NCI-H1436 treated with DMSO at 0.1 percent for 48 hours (cell line): ENCODE measurements at regions not wholly inside any gene's neighbourhood (a gene's known extent, or its start where the extent isn't known, plus 50 kb on each side); places are given as distances from the start of the nearest gene placed in this dataset.

Experiments
- DNase-seq: peaks from one replicate; lab custom pipeline; 2025; lab: John Stamatoyannopoulos, UW

- no peak for DNase-seq
These were observed 211.3 kb upstream of the KRR1 start for GRCh38 chr12:75722714-75723200.

GRCh38 chr12:75721796-75722195 lies 210.4 kb upstream of the KRR1 start:
- DNase-seq, result no peak

DNA sequence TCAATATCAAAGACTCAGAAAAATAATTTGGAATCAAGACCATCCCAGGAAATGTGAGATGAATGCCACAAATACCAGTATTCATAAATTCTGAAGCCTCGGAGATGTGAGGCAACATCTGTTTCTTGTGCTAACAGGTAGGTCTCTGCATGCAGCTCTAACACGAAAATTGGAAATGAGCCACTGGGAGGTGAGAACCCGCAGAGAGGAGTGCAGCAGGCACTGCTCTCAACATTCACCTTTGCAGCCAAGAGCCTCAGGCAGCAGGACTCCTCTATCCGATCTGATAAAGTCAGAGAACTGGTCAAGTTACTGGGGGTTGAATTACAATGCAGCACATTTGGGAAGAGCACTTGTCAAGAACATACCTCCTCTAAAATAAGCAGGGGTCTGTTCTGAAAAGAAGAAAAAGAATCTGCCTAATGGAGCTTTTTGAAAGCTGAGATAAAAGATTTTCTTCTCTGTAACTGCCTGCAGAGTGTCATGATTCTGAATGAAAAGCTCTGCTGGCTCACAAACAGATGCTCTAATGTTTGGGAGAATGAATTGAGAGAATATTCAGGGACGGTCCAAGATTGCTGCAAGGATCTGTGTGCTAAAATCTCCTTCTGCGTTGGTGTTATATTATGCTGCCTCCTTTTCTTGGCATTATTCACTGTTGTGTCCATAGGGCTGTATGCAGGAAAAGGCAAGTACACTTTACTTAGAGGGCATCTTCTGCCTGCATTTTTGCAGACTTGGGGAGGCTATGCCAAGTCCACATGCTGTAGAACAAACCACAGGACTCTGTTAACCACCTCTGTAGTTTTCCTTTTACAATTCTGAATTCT lies 209.6 kb upstream of the KRR1 start:
- DNase-seq, result no peak

- DNase-seq, result no peak
These were observed 206.5 kb upstream of the KRR1 start for GRCh38 chr12:75717902-75718301.

DNA sequence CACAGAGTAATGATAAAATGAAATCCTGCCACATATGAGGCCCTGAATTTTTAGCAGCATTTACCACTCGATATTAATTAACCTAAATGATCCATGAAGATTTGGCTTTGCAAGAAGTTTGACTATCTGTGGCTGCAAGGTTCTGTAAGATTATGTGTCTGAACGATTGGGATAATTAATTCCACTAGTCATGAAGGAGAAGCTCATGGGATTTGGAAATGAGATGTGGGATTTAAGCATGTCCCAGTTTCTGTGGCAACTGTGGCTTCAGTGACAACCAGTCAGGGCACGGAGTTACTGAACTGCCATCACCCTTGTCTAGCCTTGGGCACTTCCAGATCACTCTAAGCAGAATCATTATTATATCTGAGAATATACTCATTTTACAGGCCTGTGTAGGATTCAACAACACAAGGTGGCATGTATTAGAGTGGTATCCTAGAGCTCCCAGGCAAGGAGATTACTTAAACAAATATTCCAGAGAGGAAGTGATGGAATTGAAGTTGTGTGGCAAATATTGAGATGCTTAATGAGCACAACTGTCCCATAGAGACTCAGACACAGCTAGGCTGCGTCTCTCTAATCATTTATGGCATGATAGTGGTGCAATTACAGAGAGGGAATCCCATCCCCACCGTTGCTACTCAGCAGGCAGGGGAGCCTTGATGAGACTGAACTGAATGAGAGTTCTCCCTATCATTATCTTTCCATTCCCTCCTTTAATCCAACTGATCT lies 205.0 kb upstream of the KRR1 start:
- no peak for DNase-seq

- DNase-seq, result no peak
These were observed 204.3 kb upstream of the KRR1 start for GRCh38 chr12:75715682-75716081.

DNA sequence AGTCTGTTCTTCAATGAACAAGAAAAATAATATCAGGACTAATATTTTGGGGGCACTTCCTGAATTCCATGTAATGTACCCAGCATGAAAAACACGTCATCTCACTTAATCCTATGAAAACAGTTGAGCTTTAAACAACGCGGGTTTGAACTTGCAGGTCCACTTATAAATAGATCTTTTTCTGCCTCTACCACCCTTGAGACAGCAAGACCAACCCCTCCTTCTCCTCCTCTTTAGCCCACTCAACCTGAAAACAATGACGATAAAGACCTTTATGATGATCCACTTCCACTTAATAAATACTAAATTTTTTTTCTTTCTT lies 203.9 kb upstream of the KRR1 start:
- no peak for DNase-seq

GRCh38 chr12:75714462-75715322 lies 203.3 kb upstream of the KRR1 start:
- no peak for DNase-seq

GRCh38 chr12:75713434-75713833 lies 202.0 kb upstream of the KRR1 start:
- DNase-seq, result no peak

DNA sequence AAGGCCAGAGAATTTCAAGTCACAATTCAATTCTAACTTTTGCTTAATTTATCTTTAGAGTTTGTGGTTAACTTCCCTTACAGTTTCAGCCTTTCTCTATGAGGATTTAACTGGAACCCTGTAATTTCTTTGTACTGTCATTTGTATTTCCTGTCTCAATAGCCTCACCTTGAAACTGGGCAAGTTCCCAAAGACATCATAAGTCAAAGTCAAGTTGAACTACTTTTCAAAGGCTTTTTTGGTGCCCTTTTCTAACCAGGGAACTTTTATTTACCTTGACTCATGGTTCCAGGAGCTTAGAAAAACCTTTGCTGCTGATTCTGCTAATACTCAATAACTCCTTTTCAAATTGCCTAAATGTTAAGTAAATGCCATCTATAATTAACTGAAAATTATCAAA lies 200.8 kb upstream of the KRR1 start:
- DNase-seq, result no peak

GRCh38 chr12:75711271-75711670 lies 199.9 kb upstream of the KRR1 start:
- DNase-seq, result no peak

DNA sequence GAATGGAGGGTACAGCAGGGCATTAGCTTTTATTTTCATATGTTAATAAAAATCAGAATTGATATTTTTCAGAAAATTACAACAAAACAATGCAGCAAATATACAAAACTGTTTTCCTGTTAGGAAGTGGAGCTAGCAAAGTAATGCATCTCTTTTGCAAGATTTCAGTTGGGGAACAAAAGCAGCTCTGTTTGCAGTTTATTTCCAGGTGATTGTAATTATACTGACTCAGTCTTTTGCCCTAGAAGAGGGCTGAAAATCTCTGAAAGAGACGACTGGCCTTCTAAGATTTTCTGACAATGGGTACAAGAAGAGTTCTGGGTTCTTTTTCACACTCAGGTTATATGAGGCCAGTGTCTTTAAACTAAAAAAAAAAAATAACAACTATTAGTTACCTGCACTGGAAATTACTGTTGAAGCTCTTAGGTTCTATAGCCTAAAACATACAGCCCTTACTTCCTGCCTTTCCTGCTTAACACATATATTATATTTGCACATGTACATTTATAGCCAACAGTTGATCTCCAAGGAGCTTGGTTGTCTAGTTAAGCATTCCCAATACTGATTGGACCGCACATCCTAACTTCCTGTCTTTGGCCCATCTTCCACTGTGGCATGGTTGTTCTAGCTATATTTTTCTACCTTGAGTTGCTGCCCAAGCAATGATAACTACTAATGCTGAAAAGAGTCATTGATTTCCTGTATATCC lies 199.1 kb upstream of the KRR1 start:
- DNase-seq, result no peak

- no peak for DNase-seq
These were observed 198.1 kb upstream of the KRR1 start for GRCh38 chr12:75709503-75709902.

- DNase-seq, result no peak
These were observed 197.4 kb upstream of the KRR1 start for GRCh38 chr12:75708802-75709201.

- no peak for DNase-seq
These were observed 196.6 kb upstream of the KRR1 start for GRCh38 chr12:75707983-75708382.

DNA sequence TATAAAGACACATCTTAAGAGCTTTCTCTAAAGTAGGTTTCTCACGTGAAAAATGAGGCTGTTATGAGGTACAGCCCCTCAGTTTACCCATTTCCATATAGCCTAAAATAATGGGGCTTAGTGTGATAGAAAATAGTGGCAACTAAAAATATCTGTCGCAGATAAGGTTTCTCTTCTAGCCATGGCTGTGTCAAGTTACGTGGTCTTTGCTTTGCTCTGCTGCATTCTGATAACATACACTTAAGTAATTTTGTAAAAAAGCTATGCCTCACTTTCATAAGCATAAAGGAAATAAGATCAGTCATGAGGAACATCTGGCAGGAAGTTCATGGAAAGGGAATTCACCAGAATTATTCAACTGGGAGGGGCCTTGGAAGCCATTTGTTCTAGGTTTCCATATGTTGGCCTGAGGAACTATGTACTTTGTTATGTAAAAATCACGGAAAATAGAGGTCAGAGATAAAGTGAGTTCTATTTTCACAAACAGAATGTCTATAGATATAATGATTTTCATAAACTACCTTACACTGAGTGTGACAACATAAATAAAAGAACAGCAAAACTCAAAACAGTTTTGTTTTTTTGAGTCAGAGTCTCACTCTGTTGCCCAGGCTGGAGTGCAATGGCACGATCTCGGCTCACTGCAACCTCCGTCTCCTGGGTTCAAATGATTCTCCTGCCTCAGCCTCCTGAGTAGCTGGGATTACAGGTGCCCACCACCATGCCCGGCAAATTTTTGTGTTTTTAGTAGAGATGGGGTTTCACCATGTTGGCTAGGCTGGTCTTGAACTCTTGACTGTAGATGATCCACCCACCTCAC lies 195.6 kb upstream of the KRR1 start:
- no peak for DNase-seq

- no peak for DNase-seq
These were observed 194.6 kb upstream of the KRR1 start for GRCh38 chr12:75705749-75706711.

DNA sequence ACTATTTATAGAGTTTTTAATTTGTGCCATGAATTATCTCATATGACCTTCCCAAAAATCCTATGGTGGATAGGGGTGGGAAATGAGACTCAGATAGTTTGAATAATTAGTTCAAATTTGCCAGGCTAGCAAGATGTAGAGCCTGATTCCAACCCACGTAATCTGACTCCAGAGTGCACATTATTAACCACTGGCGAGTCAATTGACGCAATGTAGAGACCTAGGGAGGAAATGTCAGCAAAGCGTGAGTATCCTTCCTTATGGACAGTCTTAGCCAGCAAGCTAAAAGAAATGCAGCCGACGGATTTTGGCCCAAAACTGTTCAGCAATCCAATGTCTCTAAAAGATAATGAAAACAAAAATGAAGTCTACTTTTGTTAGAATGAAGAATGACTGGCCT lies 193.3 kb upstream of the KRR1 start:
- no peak for DNase-seq

GRCh38 chr12:75704208-75704607 lies 192.8 kb upstream of the KRR1 start:
- DNase-seq, result no peak

- DNase-seq, result no peak
These were observed 191.7 kb upstream of the KRR1 start for GRCh38 chr12:75703131-75703530.
